OCI-LY3 (cell line): ENCODE measurements at regions not wholly inside any gene's neighbourhood (a gene's known extent, or its start where the extent isn't known, plus 50 kb on each side); places are given as distances from the start of the nearest gene placed in this dataset.
"Not testable (repeated sequence)": the region's sequence is repeated elsewhere in the genome, so short reads cannot be mapped to it uniquely, and the experiment has no call there.

ENCODE experiments used
- H2AFZ ChIP-seq: fragments of 200-600, 300-600 bp; shearing (Covaris generic); 2 replicates; pipeline ENCODE4 v1.6.0; 2014; ENCODE audit warnings: antibody characterized with exemption, low read depth, low read length
- H3K27ac ChIP-seq: fragments of 200-600, 300-600 bp; sonication (generic); 2 replicates; pipeline ENCODE4 v1.5.1; 2014; ENCODE audit warnings: mild to moderate bottlenecking, low read length, moderate library complexity, mixed read lengths
- H3K27me3 ChIP-seq: fragments of 200-600, 300-600 bp; sonication (generic); 2 replicates; pipeline ENCODE4 v1.6.1; 2014; ENCODE audit warnings: low read depth, low read length, mixed read lengths
- H3K36me3 ChIP-seq: fragments of 200-600, 300-600 bp; sonication (generic); replicated peaks from 2 replicates; pipeline ENCODE3; 2014; ENCODE audit warnings: low read depth, low read length, mixed read lengths
- H3K4me1 ChIP-seq: fragments of 300-600, 200-600 bp; sonication (generic); 2 replicates; pipeline ENCODE4 v1.6.1; 2014; ENCODE audit warnings: low read length, mixed read lengths
- H3K4me2 ChIP-seq: fragments of 200-600, 300-600 bp; sonication (generic); 2 replicates; pipeline ENCODE4 v1.6.1; 2014; ENCODE audit warnings: low read length, mixed read lengths
- H3K4me3 ChIP-seq: fragments of 300-600, 200-600 bp; sonication (generic); 2 replicates; pipeline ENCODE4 v1.5.1; 2014; ENCODE audit warnings: antibody characterized with exemption, mild to moderate bottlenecking, low read length, moderate library complexity
- H3K79me2 ChIP-seq: fragments of 300-600, 200-600 bp; shearing (Covaris generic); 2 replicates; pipeline ENCODE4 v1.6.1; 2014; ENCODE audit warnings: mild to moderate bottlenecking, low read length, mixed read lengths
- H3K9ac ChIP-seq: fragments of 300-600, 200-600 bp; shearing (Covaris generic); 2 replicates; pipeline ENCODE4 v1.6.0; 2014; ENCODE audit warnings: mild to moderate bottlenecking, low read length, moderate library complexity
- H3K9me3 ChIP-seq: fragments of 200-600, 300-600 bp; shearing (Covaris generic); 2 replicates; pipeline ENCODE4 v1.6.1; 2014; ENCODE audit warnings: low read length, mixed read lengths; ENCODE audit not compliant: insufficient read depth
- H4K20me1 ChIP-seq: fragments of 200-600, 300-600 bp; sonication (generic); 2 replicates; pipeline ENCODE4 v1.6.1; 2016; ENCODE audit warnings: low read length, mixed read lengths; ENCODE audit not compliant: insufficient read depth
- CTCF ChIP-seq: fragments of 200-600, 300-600 bp; sonication (generic); IDR thresholded peaks from 2 replicates; pipeline ENCODE4 v1.5.1; 2014; ENCODE audit warnings: antibody characterized with exemption, low read length, low read depth
- EZH2phosphoT487 ChIP-seq: fragments of 200-600 bp; shearing (Covaris generic); IDR thresholded peaks from 2 replicates; pipeline ENCODE4 v1.6.1; 2018; ENCODE audit warnings: antibody characterized with exemption, mixed run types, low read depth

GRCh38 chr6:26956601-26957184 lies 290.8 kb upstream of the PRSS16 start:
- peak overlapping the region; percentile 74 for H3K27ac ChIP-seq

GRCh38 chr6:26957399-26958127 lies 289.9 kb upstream of the PRSS16 start:
- peak overlapping the region; percentile 74 for H3K27ac ChIP-seq
- H3K79me2 ChIP-seq, H3K27me3 ChIP-seq, H3K36me3 ChIP-seq, H4K20me1 ChIP-seq, H3K9me3 ChIP-seq, H2AFZ ChIP-seq, H3K4me1 ChIP-seq: not testable (repeated sequence)
- peak overlapping the region; percentile 68 for H3K9ac ChIP-seq
- peak overlapping the region; percentile 78 for H3K4me3 ChIP-seq
- H3K4me2 ChIP-seq, result peak overlapping the region; percentile 65

More at GRCh38 chr6:26956601-26957184, 290.8 kb upstream of the PRSS16 start:
- not testable (repeated sequence) for H2AFZ ChIP-seq, H3K27me3 ChIP-seq, H3K36me3 ChIP-seq, H3K79me2 ChIP-seq, H3K4me1 ChIP-seq, H4K20me1 ChIP-seq, H3K9me3 ChIP-seq
- Histone ChIP-seq H3K4me2 (peak overlapping the region; percentile 65; the same call in 1 of the 2 replicates), H3K4me3 (peak overlapping the region; percentile 78), H3K9ac (peak overlapping the region; percentile 68)

- not testable (repeated sequence) for H3K9ac ChIP-seq, H3K79me2 ChIP-seq, H3K4me3 ChIP-seq, H2AFZ ChIP-seq, H3K4me2 ChIP-seq, H3K27ac ChIP-seq, H3K27me3 ChIP-seq, H4K20me1 ChIP-seq, H3K4me1 ChIP-seq, H3K36me3 ChIP-seq, H3K9me3 ChIP-seq
Observed at GRCh38 chr6:26961236-26961635, 286.3 kb upstream of the PRSS16 start.

GRCh38 chr6:27002447-27002846 lies 245.1 kb upstream of the PRSS16 start:
- H2AFZ ChIP-seq, result no peak overlapping the region
- H4K20me1 ChIP-seq, result no peaks in the 10 kb centered on the region
- no peak overlapping the region for H3K27ac ChIP-seq
- no peak overlapping the region for H3K9ac ChIP-seq
- H3K27me3 ChIP-seq, result no peaks in the 10 kb centered on the region
- H3K36me3 ChIP-seq, result no peaks in the 10 kb centered on the region
- H3K4me2 ChIP-seq, result no peak overlapping the region
- H3K4me1 ChIP-seq, result no peaks in the 10 kb centered on the region
- no peaks in the 10 kb centered on the region for H3K79me2 ChIP-seq
- TF ChIP-seq EZH2phosphoT487 (no peak), CTCF (no peak)
- no peak overlapping the region for H3K4me3 ChIP-seq
- no peaks in the 10 kb centered on the region for H3K9me3 ChIP-seq

- no peak for TF ChIP-seq CTCF
- no peak for TF ChIP-seq EZH2phosphoT487
- no peak overlapping the region for H3K4me3 ChIP-seq
- H3K4me1 ChIP-seq, result no peaks in the 10 kb centered on the region
- no peaks in the 10 kb centered on the region for H4K20me1 ChIP-seq
- no peak overlapping the region for H2AFZ ChIP-seq
- H3K9ac ChIP-seq, result no peak overlapping the region
- no peak overlapping the region for H3K4me2 ChIP-seq
- H3K79me2 ChIP-seq, result no peaks in the 10 kb centered on the region
- no peaks in the 10 kb centered on the region for H3K36me3 ChIP-seq
- no peaks in the 10 kb centered on the region for H3K27me3 ChIP-seq
- H3K27ac ChIP-seq, result no peak overlapping the region
- no peaks in the 10 kb centered on the region for H3K9me3 ChIP-seq
Observed at GRCh38 chr6:27007020-27007419, 240.5 kb upstream of the PRSS16 start.

- H3K27me3 ChIP-seq, H3K9ac ChIP-seq, H4K20me1 ChIP-seq, H3K4me3 ChIP-seq, H3K36me3 ChIP-seq, H3K9me3 ChIP-seq, H3K79me2 ChIP-seq, H2AFZ ChIP-seq, H3K4me1 ChIP-seq, H3K4me2 ChIP-seq, H3K27ac ChIP-seq: not testable (repeated sequence)
Observed at GRCh38 chr6:27008613-27009012, 238.9 kb upstream of the PRSS16 start.

- H3K79me2 ChIP-seq, H3K27me3 ChIP-seq, H3K9ac ChIP-seq, H4K20me1 ChIP-seq, H3K36me3 ChIP-seq, H3K27ac ChIP-seq, H3K4me2 ChIP-seq, H2AFZ ChIP-seq, H3K4me3 ChIP-seq, H3K9me3 ChIP-seq, H3K4me1 ChIP-seq: not testable (repeated sequence)
Observed at GRCh38 chr6:27014053-27014452, 233.4 kb upstream of the PRSS16 start.
